PC-9 (cell line): ENCODE measurements at regions not wholly inside any gene's neighbourhood (a gene's known extent, or its start where the extent isn't known, plus 50 kb on each side); places are given as distances from the start of the nearest gene placed in this dataset.

Source experiments
- BruUV-seq: library from RNA; stranded (reverse); fragments of 400-500 nt; replicated peaks from 2 replicates; lab custom pipeline; 2021; lab: Mats Ljungman, UMichigan
- CTCF ChIA-PET: fragments of 300-600 bp; sonication (Branson Sonifier 250); formaldehyde crosslinking; loops from one replicate; lab custom pipeline; 2022; ENCODE audit warnings: antibody characterized with exemption; lab: Charles Lee
- POLR2A ChIA-PET: fragments of 300-600 bp; sonication (Branson Sonifier 250); formaldehyde crosslinking; loops from one replicate; lab custom pipeline; 2022; ENCODE audit warnings: antibody characterized with exemption; ENCODE audit not compliant: unreplicated experiment; lab: Charles Lee
- DNase-seq, 2 experiments: peaks; one replicate each; pipeline versions ENCODE4 v3.0.0 to v3.0.0-alpha.2; 2015 to 2022; ENCODE audit warnings: mixed read lengths in 1 of 2
- H2AFZ ChIP-seq: fragments of 200-600 bp; sonication (generic); 2 replicates; pipeline ENCODE4 v1.8.1; 2017; ENCODE audit warnings: antibody characterized with exemption
- H3F3A ChIP-seq: fragments of 200-600 bp; sonication (generic); 2 replicates; pipeline ENCODE4 v1.8.1; 2017; ENCODE audit warnings: antibody characterized with exemption, mild to moderate bottlenecking, low read depth; ENCODE audit not compliant: insufficient read depth
- H3K27ac ChIP-seq: fragments of 200-600 bp; sonication (generic); 2 replicates; pipeline ENCODE4 v1.6.1; 2016; ENCODE audit warnings: mixed run types
- H3K27me3 ChIP-seq: fragments of 200-600 bp; sonication (generic); 2 replicates; pipeline ENCODE4 v1.6.1; 2016; ENCODE audit warnings: low read depth, mixed run types; ENCODE audit not compliant: insufficient read depth
- H3K36me3 ChIP-seq: fragments of 200-600 bp; sonication (generic); 2 replicates; pipeline ENCODE4 v1.6.1; 2016; ENCODE audit warnings: low read depth, mixed run types
- H3K4me1 ChIP-seq: fragments of 200-600 bp; sonication (generic); replicated peaks from 2 replicates; pipeline ENCODE4 v1.6.1; 2016; ENCODE audit warnings: mixed run types; ENCODE audit not compliant: insufficient read depth
- H3K4me2 ChIP-seq: fragments of 200-600 bp; sonication (generic); 2 replicates; pipeline ENCODE4 v1.6.1; 2017; ENCODE audit warnings: mixed run types
- H3K4me3 ChIP-seq: fragments of 200-600 bp; sonication (generic); 2 replicates; pipeline ENCODE4 v1.6.1; 2016; ENCODE audit warnings: mixed run types
- H3K79me2 ChIP-seq: fragments of 200-600 bp; sonication (generic); 2 replicates; pipeline ENCODE4 v1.6.1; 2017; ENCODE audit warnings: low read depth, mixed run types
- H3K9me2 ChIP-seq: fragments of 200-600 bp; sonication (generic); 2 replicates; pipeline ENCODE4 v1.8.1; 2017; ENCODE audit warnings: mild to moderate bottlenecking; ENCODE audit not compliant: insufficient read depth
- H3K9me3 ChIP-seq: fragments of 200-600 bp; sonication (generic); 2 replicates; pipeline ENCODE4 v1.8.1; 2016; ENCODE audit warnings: low read depth; ENCODE audit not compliant: insufficient read depth
- H4K20me1 ChIP-seq: fragments of 200-600 bp; sonication (generic); 2 replicates; pipeline ENCODE4 v1.8.1; 2017; ENCODE audit not compliant: insufficient read depth
- CTCF ChIP-seq: fragments of 200-600 bp; sonication (generic); conservative IDR thresholded peaks from 2 replicates; pipeline ENCODE4 v1.6.1; 2017; ENCODE audit warnings: mixed run types, antibody characterized with exemption, mild to moderate bottlenecking, moderate library complexity
- EZH2 ChIP-seq: fragments of 200-600 bp; sonication (generic); IDR thresholded peaks from 2 replicates; pipeline ENCODE4 v1.8.0; 2017; ENCODE audit warnings: antibody characterized with exemption, low read depth
- intact Hi-C: fragments of 100-400 bp; cut with micrococcal nuclease; formaldehyde crosslinking; loops from one replicate; pipeline ENCODE4 v1.10.0; 2022; ENCODE audit not compliant: unreplicated experiment

DNA sequence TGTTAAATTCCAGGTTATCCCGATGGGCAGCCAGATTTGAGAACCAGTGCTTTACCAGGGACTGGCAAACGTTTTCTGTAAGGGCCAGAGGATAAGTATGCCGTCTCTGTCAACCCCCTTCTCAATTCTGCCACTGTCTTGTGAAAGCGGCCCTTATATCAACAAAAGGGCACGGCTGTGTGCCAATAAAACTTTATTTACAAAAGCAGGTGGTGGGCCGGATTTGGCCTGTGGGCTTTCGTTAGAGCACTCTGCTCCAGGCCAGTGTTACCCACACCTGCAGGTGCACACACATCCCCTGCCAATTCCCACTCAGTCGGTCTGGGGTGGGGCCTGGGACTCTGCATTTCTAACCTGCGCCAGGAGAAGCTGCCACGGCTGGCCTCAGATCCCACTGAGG lies 111.2 kb downstream of the RFLNA start:
- no peaks in the 10 kb centered on the region for H3K9me3 ChIP-seq
- ChIA-PET CTCF (interaction anchor here (0.6 kb wide), 1 partner anchor 109 kb away, joined by 17 read pairs; no protein-coding TSS in a partner anchor), POLR2A (no interaction called here)
- BruUV-seq = no TSS peak
- no peaks in the 10 kb centered on the region for H3K9me2 ChIP-seq
- no peaks in the 10 kb centered on the region for H3K27me3 ChIP-seq
- TF ChIP-seq CTCF (no peak), EZH2 (no peak)
- H3K36me3 ChIP-seq = no peaks in the 10 kb centered on the region
- no peak overlapping the region for H3K4me2 ChIP-seq
- peaks cover 3% of the 10 kb centered on the region; the same call in 1 of the 2 replicates for H3F3A ChIP-seq
- no peak overlapping the region for H3K4me3 ChIP-seq
- no peaks in the 10 kb centered on the region for H3K79me2 ChIP-seq
- intact Hi-C loops = no loop called here
- H4K20me1 ChIP-seq = peaks cover 34% of the 10 kb centered on the region
- no peak overlapping the region for H2AFZ ChIP-seq
- H3K27ac ChIP-seq = no peak overlapping the region
- H3K4me1 ChIP-seq = no peaks in the 10 kb centered on the region
- DNase-seq = no peak

DNA sequence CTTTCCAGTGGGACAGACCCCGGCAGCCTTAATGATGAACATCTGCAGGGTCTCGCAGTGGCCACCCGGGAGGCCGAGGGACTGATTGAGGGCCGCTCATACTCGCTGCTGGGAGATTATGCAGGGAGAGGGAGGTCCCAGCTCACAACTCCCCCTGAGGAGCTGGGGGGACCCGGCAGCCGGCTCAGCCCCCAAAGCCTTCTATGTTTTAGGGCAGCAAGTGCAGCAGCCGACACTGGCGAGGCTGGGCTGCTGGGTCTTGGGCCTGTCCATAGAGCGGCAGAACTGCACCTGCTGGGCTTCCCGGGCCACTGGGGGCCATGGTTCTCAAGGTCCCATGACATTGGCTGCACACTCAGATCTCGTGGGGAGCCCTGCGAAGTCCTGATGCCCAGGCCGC lies 110.7 kb downstream of the RFLNA start:
- CTCF ChIA-PET = no interaction called here
- Histone ChIP-seq H3F3A (peaks cover 6% of the 10 kb centered on the region; the same call in 1 of the 2 replicates), H3K79me2 (no peaks in the 10 kb centered on the region), H3K9me2 (no peaks in the 10 kb centered on the region), H2AFZ (no peak overlapping the region), H4K20me1 (peaks cover 32% of the 10 kb centered on the region), H3K4me3 (no peak overlapping the region), H3K36me3 (no peaks in the 10 kb centered on the region), H3K4me2 (no peak overlapping the region), H3K9me3 (no peaks in the 10 kb centered on the region), H3K4me1 (no peaks in the 10 kb centered on the region), H3K27me3 (no peaks in the 10 kb centered on the region), H3K27ac (no peak overlapping the region)
- POLR2A ChIA-PET = no interaction called here
- intact Hi-C loops = no loop called here
- TF ChIP-seq CTCF = no peak
- BruUV-seq = no TSS peak
- DNase-seq = no peak

- H3K36me3 ChIP-seq = no peaks in the 10 kb centered on the region
- no peaks in the 10 kb centered on the region for H3K9me2 ChIP-seq
- H3K27me3 ChIP-seq = no peaks in the 10 kb centered on the region
- no peak overlapping the region for H3K27ac ChIP-seq
- no TSS peak for BruUV-seq
- CTCF ChIA-PET = no interaction called here
- no peak for DNase-seq
- no peaks in the 10 kb centered on the region for H3K79me2 ChIP-seq
- POLR2A ChIA-PET = no interaction called here
- no peaks in the 10 kb centered on the region for H3K4me1 ChIP-seq
- H3K9me3 ChIP-seq = no peaks in the 10 kb centered on the region
- H3K4me2 ChIP-seq = no peak overlapping the region
- H3K4me3 ChIP-seq = no peak overlapping the region
- intact Hi-C loops = no loop called here
- H4K20me1 ChIP-seq = peaks cover 28% of the 10 kb centered on the region
- H2AFZ ChIP-seq = no peak overlapping the region
- no peak for TF ChIP-seq EZH2
- TF ChIP-seq CTCF = no peak
- peaks cover 10% of the 10 kb centered on the region; the same call in 1 of the 2 replicates for H3F3A ChIP-seq
Measured at GRCh38 chr12:124405151-124405550, 110.3 kb downstream of the RFLNA start.
